GM10266 (cell line): ENCODE measurements at regions not wholly inside any gene's neighbourhood (a gene's known extent, or its start where the extent isn't known, plus 50 kb on each side); places are given as distances from the start of the nearest gene placed in this dataset.

Experiments
- DNase-seq: peaks from one replicate; pipeline ENCODE4 v3.0.0; 2012; ENCODE audit errors: extremely low spot score
- CTCF ChIP-seq: IDR thresholded peaks from 2 replicates; pipeline ENCODE4 v1.5.1; 2012; ENCODE audit warnings: mild to moderate bottlenecking, low read depth; ENCODE audit not compliant: control insufficient read depth, insufficient read depth; ENCODE audit errors: missing control alignments

- DNase-seq, result no peak
- no peak for TF ChIP-seq CTCF
Measured at GRCh38 chr9:14987858-14988257, 77.6 kb upstream of the FREM1 start.

- TF ChIP-seq CTCF, result no peak
- no peak for DNase-seq
Measured at GRCh38 chr9:14985419-14985818, 75.2 kb upstream of the FREM1 start.

- no peak for DNase-seq
Measured at GRCh38 chr9:14983599-14983998, 73.4 kb upstream of the FREM1 start.

GRCh38 chr9:14981291-14981950 lies 71.2 kb upstream of the FREM1 start:
- no peak for DNase-seq
- no peak for TF ChIP-seq CTCF

More at GRCh38 chr9:14983599-14983998, 73.4 kb upstream of the FREM1 start:
- TF ChIP-seq CTCF, result no peak

GRCh38 chr9:14978022-14979000 lies 68.1 kb upstream of the FREM1 start:
- no peak for DNase-seq
- no peak for TF ChIP-seq CTCF

- no peak for DNase-seq
- TF ChIP-seq CTCF, result no peak
Measured at GRCh38 chr9:14967450-14968321, 57.5 kb upstream of the FREM1 start.
